H9 (cell line): ENCODE measurements at regions not wholly inside any gene's neighbourhood (a gene's known extent, or its start where the extent isn't known, plus 50 kb on each side); places are given as distances from the start of the nearest gene placed in this dataset.

Source experiments
- DNase-seq: peaks from one replicate; pipeline ENCODE4 v3.0.0-alpha.2; 2017
- H2AFZ ChIP-seq: one replicate; pipeline ENCODE4 v1.6.1; 2013; ENCODE audit warnings: mild to moderate bottlenecking, low read length, control low read depth, moderate library complexity
- H2AK5ac ChIP-seq: 2 replicates; pipeline ENCODE4 v1.6.1; 2013; ENCODE audit warnings: low read length, control low read depth, mixed read lengths; ENCODE audit not compliant: insufficient read length
- H2BK120ac ChIP-seq: one replicate; pipeline ENCODE4 v1.6.1; 2013; ENCODE audit warnings: low read depth, mild to moderate bottlenecking, low read length, control low read depth, inconsistent platforms; ENCODE audit not compliant: poor library complexity, severe bottlenecking
- H2BK12ac ChIP-seq: 2 replicates; pipeline ENCODE4 v1.6.1; 2013; ENCODE audit warnings: low read length, control low read depth, mixed read lengths, low read depth; ENCODE audit not compliant: insufficient read length
- H2BK15ac ChIP-seq: 2 replicates; pipeline ENCODE4 v1.6.1; 2013; ENCODE audit warnings: low read depth, low read length, control low read depth
- H2BK20ac ChIP-seq: one replicate; pipeline ENCODE4 v1.6.1; 2013; ENCODE audit warnings: low read depth, mild to moderate bottlenecking, low read length, control low read depth, inconsistent platforms; ENCODE audit not compliant: poor library complexity, severe bottlenecking
- H2BK5ac ChIP-seq: 2 replicates; pipeline ENCODE4 v1.6.1; 2013; ENCODE audit warnings: low read length, control low read depth, mixed read lengths; ENCODE audit not compliant: insufficient read length
- H3K14ac ChIP-seq: 2 replicates; pipeline ENCODE4 v1.6.1; 2013; ENCODE audit warnings: low read length, control low read depth; ENCODE audit not compliant: insufficient read depth
- H3K18ac ChIP-seq: 2 replicates; pipeline ENCODE4 v1.6.1; 2013; ENCODE audit warnings: low read depth, mild to moderate bottlenecking, mixed read lengths, low read length, control low read depth; ENCODE audit not compliant: insufficient read length
- H3K23ac ChIP-seq: 2 replicates; pipeline ENCODE4 v1.6.1; 2013; ENCODE audit warnings: low read length, control low read depth, mixed read lengths, low read depth; ENCODE audit not compliant: insufficient read length
- H3K23me2 ChIP-seq: 2 replicates; pipeline ENCODE4 v1.6.1; 2013; ENCODE audit warnings: low read depth, mild to moderate bottlenecking, mixed read lengths, low read length, control low read depth; ENCODE audit not compliant: insufficient read length, poor library complexity, severe bottlenecking
- H3K27ac ChIP-seq: 2 replicates; pipeline ENCODE4 v1.5.1; 2013; ENCODE audit warnings: low read length, control low read depth, mixed read lengths, low read depth; ENCODE audit not compliant: insufficient read length
- H3K27me3 ChIP-seq: 2 replicates; pipeline ENCODE4 v1.6.1; 2013; ENCODE audit warnings: low read length, control low read depth, inconsistent platforms; ENCODE audit not compliant: insufficient read depth
- H3K4ac ChIP-seq: 2 replicates; pipeline ENCODE4 v1.6.1; 2013; ENCODE audit warnings: low read depth, mild to moderate bottlenecking, control low read depth, inconsistent platforms, low read length, moderate library complexity
- H3K4me1 ChIP-seq: 2 replicates; pipeline ENCODE4 v1.6.1; 2013; ENCODE audit warnings: low read length, control low read depth, inconsistent platforms; ENCODE audit not compliant: insufficient read depth
- H3K4me2 ChIP-seq: 2 replicates; pipeline ENCODE4 v1.6.1; 2013; ENCODE audit warnings: low read length, control low read depth, mixed read lengths; ENCODE audit not compliant: insufficient read length, insufficient read depth
- H3K56ac ChIP-seq: 2 replicates; pipeline ENCODE4 v1.6.1; 2013; ENCODE audit warnings: low read depth, mild to moderate bottlenecking, mixed read lengths, low read length, control low read depth; ENCODE audit not compliant: insufficient read length
- H3K79me1 ChIP-seq: 2 replicates; pipeline ENCODE4 v1.6.1; 2013; ENCODE audit warnings: low read depth, mild to moderate bottlenecking, moderate library complexity, low read length, control low read depth, inconsistent platforms; ENCODE audit not compliant: insufficient read depth, poor library complexity, severe bottlenecking
- H3K79me2 ChIP-seq: 2 replicates; pipeline ENCODE4 v1.6.1; 2013; ENCODE audit warnings: low read length, control low read depth, inconsistent platforms; ENCODE audit not compliant: insufficient read depth
- H3K9ac ChIP-seq: 2 replicates; pipeline ENCODE4 v1.6.1; 2013; ENCODE audit warnings: low read length, control low read depth, mixed read lengths; ENCODE audit not compliant: insufficient read length; ENCODE audit errors: extremely low read depth
- H3K9me3 ChIP-seq: one replicate; pipeline ENCODE4 v1.6.1; 2013; ENCODE audit warnings: low read depth, low read length, inconsistent platforms; ENCODE audit not compliant: control insufficient read depth
- H3T11ph ChIP-seq: one replicate; pipeline ENCODE4 v1.6.1; 2013; ENCODE audit warnings: mild to moderate bottlenecking, low read length, control low read depth, inconsistent platforms
- H4K20me1 ChIP-seq: one replicate; pipeline ENCODE4 v1.6.1; 2013; ENCODE audit not compliant: control insufficient read depth, insufficient read length, insufficient read depth
- H4K5ac ChIP-seq: 2 replicates; pipeline ENCODE4 v1.6.1; 2013; ENCODE audit warnings: low read depth, mild to moderate bottlenecking, mixed read lengths, low read length, control low read depth; ENCODE audit not compliant: insufficient read length
- H4K8ac ChIP-seq: replicated peaks from 2 replicates; pipeline ENCODE4 v1.6.1; 2013; ENCODE audit warnings: low read length, control low read depth, mixed read lengths, low read depth; ENCODE audit not compliant: insufficient read length
- H4K91ac ChIP-seq: 2 replicates; pipeline ENCODE4 v1.6.1; 2013; ENCODE audit warnings: low read depth, mild to moderate bottlenecking, moderate library complexity, mixed read lengths, low read length, control low read depth; ENCODE audit not compliant: insufficient read length
- H3K27ac Mint-ChIP-seq, 3 experiments: 2 replicates in 2 of 3; 3 replicates in 1 of 3; pipeline ENCODE4 v1.8.0; 2020 to 2021; ENCODE audit warnings: mixed read lengths in 3 of 3, mild to moderate bottlenecking in 1 of 3, moderate library complexity in 1 of 3
- H3K27me3 Mint-ChIP-seq: 2 replicates; pipeline ENCODE4 v1.8.0; 2021; ENCODE audit warnings: low read depth, mild to moderate bottlenecking, moderate library complexity, mixed read lengths
- H3K36me3 Mint-ChIP-seq, 3 experiments: 2 replicates in 2 of 3; 3 replicates in 1 of 3; pipeline ENCODE4 v1.8.0; 2020 to 2021; ENCODE audit warnings: low read depth in 3 of 3, mixed read lengths in 3 of 3; ENCODE audit not compliant: insufficient read depth in 1 of 3
- H3K4me1 Mint-ChIP-seq, 2 experiments: 2 replicates each; pipeline ENCODE4 v1.8.0; 2020; ENCODE audit warnings: mixed read lengths in 2 of 2
- H3K4me3 Mint-ChIP-seq, 2 experiments: 2 replicates in 1 of 2; 3 replicates in 1 of 2; pipeline ENCODE4 v1.8.0; 2020 to 2021; ENCODE audit warnings: mild to moderate bottlenecking in 2 of 2, mixed read lengths in 2 of 2, moderate library complexity in 1 of 2
- H3K9me3 Mint-ChIP-seq, 2 experiments: 2 replicates in 1 of 2; 3 replicates in 1 of 2; pipeline ENCODE4 v1.8.0; 2020; ENCODE audit warnings: mild to moderate bottlenecking in 2 of 2, mixed read lengths in 2 of 2, moderate library complexity in 1 of 2
- CTCF ChIP-seq: fragments of 200-600 bp; sonication (generic); conservative IDR thresholded peaks from 3 replicates; pipeline ENCODE4 v1.8.0; 2021; ENCODE audit warnings: antibody characterized with exemption, mild to moderate bottlenecking
- WGBS: extraction: QIAGEN DNeasy Blood & Tissue Kit; methylation state at CpG from one replicate; pipeline ENCODE4 v1.1.7; 2013; ENCODE audit warnings: missing lambda C conversion rate, low lambda C conversion rate, mixed read lengths; ENCODE audit not compliant: insufficient read length; ENCODE audit errors: extremely low coverage; 5-methylcytosine and 5-hydroxymethylcytosine counted together

- H3K4ac ChIP-seq = no peak overlapping the region
- H4K5ac ChIP-seq = no peak overlapping the region
- Mint-ChIP-seq H3K36me3 (no peaks in the 10 kb centered on the region), H3K9me3 (no peaks in the 10 kb centered on the region; a peak in 2 of 5 replicates), H3K4me3 (peak overlapping the region; percentile 4 to 38; a peak in 2 of 5 replicates), H3K27me3 (peaks cover 37% of the 10 kb centered on the region), H3K4me1 (peaks cover 4 to 17% of the 10 kb centered on the region in 2 experiments; a peak in 3 of 4 replicates), H3K27ac (no peak overlapping the region)
- H3K14ac ChIP-seq = no peak overlapping the region
- no peak overlapping the region for H3T11ph ChIP-seq
- peak overlapping the region; percentile 42 for H3K4me2 ChIP-seq
- H3K9me3 ChIP-seq = no peaks in the 10 kb centered on the region
- peak; percentile 69 for DNase-seq
- peaks cover 6% of the 10 kb centered on the region for H3K23me2 ChIP-seq
- no peaks in the 10 kb centered on the region for H3K79me1 ChIP-seq
- no peak overlapping the region for H3K56ac ChIP-seq
- H3K4me1 ChIP-seq = no peaks in the 10 kb centered on the region
- no peak overlapping the region for H4K8ac ChIP-seq
- no peak overlapping the region for H3K27ac ChIP-seq
- no peaks in the 10 kb centered on the region for H3K27me3 ChIP-seq
- no peaks in the 10 kb centered on the region for H3K79me2 ChIP-seq
- H4K91ac ChIP-seq = no peak overlapping the region
- H3K9ac ChIP-seq = no peak overlapping the region
- no peak for TF ChIP-seq CTCF
- H2BK12ac ChIP-seq = no peak overlapping the region
- H2BK15ac ChIP-seq = no peak overlapping the region
- H2BK5ac ChIP-seq = no peak overlapping the region
- H3K18ac ChIP-seq = no peak overlapping the region
- WGBS = no CpG with 5 or more reads among the region's 7 CpGs
- no peak overlapping the region for H2AFZ ChIP-seq
- no peak overlapping the region for H3K23ac ChIP-seq
- H2BK20ac ChIP-seq = no peak overlapping the region
- no peak overlapping the region for H2AK5ac ChIP-seq
- H2BK120ac ChIP-seq = no peak overlapping the region
- no peaks in the 10 kb centered on the region for H4K20me1 ChIP-seq
Measured at GRCh38 chr6:28725890-28726348, 197.9 kb downstream of the TRIM27 start.
